ENCODE measurements at regions not wholly inside any gene's neighbourhood (a gene's known extent, or its start where the extent isn't known, plus 50 kb on each side); places are given as distances from the start of the nearest gene placed in this dataset.

- DNase-seq (ENCODE audit: low read depth): no peak
Measured at GRCh38 chr16:73813527-73813926, 483.1 kb upstream of the PSMD7 start.

GRCh38 chr16:73804456-73804855 lies 492.2 kb upstream of the PSMD7 start:
- no peak for DNase-seq (ENCODE audit: low read depth)

- no peak for DNase-seq (ENCODE audit: low read depth)
Measured at GRCh38 chr16:73798471-73798870, 498.1 kb upstream of the PSMD7 start.

GRCh38 chr16:73797115-73797514 lies 499.5 kb upstream of the PSMD7 start:
- DNase-seq (ENCODE audit: low read depth): no peak

DNA sequence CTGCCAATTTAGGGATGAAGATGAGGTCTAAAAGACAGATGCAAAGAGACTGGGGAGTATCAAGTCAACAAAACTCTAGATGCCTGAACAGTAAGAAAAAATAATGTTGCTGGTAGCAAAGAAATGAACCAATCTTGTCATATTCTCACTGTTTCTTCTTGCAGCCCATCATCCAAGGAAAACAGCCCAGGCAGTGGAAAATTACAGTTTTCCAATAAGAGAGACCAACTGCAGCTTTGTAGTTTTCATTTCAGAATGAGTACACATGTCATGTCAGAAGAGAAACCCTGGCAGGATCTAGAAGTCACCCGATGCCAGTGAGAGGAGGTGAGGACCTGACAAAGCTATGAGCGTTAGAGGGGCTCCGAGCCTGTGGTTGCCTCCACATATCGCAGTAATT lies 500.4 kb upstream of the PSMD7 start:
- DNase-seq (ENCODE audit: low read depth): no peak

DNA sequence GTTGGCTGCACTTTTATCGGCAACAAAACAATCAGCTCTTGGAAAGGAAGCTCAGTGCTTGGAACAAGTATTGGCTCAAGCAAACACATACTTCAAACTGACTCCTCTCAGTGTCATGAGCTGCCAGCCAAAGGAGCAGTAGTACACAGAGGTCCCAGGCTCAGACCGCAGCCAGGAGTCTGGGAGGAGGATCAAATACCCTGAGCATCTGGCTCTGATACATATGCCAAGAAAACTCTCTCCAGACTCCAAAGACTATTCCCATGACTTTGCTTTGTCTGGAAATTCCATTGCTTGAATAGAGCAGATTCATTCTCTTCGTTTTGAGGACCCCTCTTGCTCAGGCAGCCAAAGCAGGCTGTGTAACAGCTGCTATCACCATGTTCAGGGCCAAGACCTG lies 501.6 kb upstream of the PSMD7 start:
- no peak for DNase-seq (ENCODE audit: low read depth)

- no peak for DNase-seq (ENCODE audit: low read depth)
Measured at GRCh38 chr16:73793871-73794437, 502.7 kb upstream of the PSMD7 start.

DNA sequence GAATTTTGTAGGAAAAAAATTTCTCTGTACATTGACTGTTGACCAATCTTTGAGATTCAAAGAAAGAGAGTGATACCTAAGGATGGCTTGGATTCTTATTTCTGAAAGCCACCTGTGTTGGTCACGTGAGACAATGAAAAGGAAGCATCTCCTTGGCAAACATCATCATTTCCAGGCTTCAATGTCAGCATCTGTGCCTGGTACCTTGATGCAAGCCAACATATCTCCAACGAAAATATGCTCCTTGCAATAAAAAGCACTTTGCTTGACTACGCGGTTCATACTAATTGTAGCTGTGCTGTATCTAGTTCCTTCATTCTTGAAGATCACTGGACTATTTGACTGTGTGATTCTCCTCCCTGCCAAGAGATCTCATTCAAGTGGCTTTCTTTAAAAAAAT lies 503.4 kb upstream of the PSMD7 start:
- DNase-seq (ENCODE audit: low read depth): no peak

GRCh38 chr16:73792199-73793020 lies 504.2 kb upstream of the PSMD7 start:
- no peak for DNase-seq (ENCODE audit: low read depth)

DNA sequence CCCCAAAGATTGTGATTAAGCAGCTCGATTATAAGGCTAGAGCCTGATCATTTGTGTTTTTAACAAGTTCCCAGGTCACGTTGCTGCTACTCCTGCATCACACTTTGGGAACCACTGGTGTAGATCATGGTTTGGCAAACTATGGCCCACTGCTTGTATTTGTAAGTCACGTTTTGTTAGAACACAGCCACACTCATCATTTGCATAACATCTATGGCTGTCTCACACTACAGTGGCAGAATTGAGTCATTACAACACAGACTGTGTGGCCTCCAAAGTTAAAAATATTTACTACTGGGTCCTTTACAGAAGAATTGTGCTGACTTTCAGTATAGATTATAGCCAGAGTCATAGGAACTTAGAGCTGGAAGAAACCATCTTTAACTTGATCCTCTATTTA lies 515.3 kb upstream of the PSMD7 start:
- no peak for DNase-seq (ENCODE audit: low read depth)

GRCh38 chr16:73778887-73779286 lies 517.7 kb upstream of the PSMD7 start:
- DNase-seq (ENCODE audit: low read depth): no peak

DNA sequence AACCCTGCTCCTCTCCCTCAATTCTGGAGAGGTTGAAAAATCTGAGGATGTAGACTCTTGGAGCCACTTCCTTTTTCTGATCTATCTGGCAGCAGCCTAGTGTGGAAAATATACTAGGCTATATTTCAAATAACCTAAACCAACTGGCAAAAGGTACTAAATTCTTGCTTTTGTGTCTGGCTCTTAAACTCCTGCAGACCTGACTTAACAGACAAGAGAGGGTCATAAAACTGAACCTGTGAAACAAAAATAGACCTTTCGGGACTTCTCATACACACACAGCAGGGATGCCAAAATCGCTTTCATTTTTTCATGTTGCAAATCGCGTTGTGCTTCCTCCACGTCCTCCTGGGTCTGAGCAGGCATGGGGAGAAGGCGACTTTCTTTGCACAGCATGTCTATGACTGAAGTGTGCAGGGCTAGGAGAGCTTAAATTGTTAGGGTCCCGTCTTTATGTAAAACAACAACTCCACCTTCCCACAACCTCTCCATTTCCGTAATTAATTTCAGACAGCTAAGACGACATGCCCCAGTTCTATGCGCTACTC lies 520.7 kb upstream of the PSMD7 start:
- no peak for DNase-seq (ENCODE audit: low read depth)

- DNase-seq (ENCODE audit: low read depth): no peak
Measured at GRCh38 chr16:73771196-73772064, 525.2 kb upstream of the PSMD7 start.

DNA sequence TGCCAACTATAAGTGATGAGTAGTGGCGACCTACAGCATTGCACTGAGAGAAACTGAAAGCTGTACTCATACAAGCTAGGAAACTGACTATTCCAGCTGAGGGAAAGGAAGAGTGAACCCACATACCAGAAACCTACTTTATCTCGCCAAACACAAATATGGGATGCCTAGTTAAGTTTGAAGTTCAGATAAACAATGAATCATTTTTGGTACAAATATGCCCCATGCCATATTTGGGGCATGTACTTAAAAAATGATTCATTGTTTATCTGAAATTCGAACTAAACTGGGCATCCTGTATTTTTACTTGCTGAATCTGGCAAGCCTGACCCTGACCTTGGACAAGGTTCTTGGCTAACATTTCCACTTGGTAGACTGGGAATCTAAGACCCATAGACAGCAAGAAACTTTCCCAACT lies 527.8 kb upstream of the PSMD7 start:
- DNase-seq (ENCODE audit: low read depth): no peak

DNA sequence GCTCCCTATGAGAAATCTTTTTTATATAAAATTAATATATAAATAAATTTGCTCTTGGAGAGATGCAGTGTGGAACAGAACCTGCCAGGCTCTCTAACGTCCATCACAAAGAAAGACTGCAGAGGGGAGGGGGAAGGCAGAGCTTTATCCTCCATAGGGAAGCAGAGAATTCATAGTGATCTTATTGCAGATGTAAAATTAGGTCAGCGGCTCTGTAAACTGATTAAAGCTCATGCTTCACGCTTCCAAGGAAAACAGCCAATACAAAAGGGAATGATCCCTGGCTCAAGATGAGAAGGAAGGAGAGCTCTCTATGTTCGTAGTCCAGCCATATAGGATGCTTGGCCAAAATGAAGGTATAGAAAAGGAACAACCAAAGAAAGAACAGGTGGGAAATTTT lies 532.3 kb upstream of the PSMD7 start:
- DNase-seq (ENCODE audit: low read depth): no peak

DNA sequence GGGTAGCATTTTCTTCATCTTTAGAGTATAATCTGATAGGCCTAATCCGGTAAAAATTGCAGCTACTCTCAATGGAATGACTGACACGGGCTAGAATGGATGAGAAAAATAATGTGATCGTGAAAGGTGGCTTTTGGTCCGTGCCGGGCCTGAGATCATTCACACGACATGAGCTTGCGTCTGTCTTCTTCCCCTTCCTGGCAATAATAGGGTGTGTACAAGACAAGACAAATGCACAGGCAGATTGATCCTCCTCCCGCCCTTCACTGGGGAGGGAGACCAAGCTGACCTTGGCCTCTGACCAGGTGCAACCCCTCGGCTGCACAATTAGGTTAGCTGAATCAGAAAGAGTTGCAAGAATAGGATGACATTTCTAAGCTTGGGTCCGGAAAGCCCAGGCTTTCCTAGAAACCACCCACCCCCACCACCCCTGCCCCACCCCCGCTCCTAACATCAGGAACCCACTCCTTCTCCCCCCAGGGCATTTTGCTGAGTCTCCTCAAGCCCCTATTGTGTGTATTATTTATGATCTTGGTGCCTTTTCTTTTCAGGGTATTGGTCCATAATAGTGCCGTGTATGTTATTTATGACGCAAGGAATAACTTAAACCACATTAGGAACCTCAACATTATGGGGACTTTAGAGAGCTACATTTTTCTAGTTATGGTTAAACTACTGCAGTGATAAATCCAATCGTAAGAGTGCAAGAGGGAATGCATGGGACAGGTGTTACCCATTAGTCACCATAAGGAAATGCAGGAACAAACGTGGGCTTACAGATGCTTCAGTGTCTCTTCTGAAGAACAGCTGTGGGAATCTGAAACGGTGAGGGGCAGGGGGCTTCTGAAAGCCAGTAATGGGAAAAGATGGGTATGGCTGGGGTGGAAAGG lies 540.1 kb upstream of the PSMD7 start:
- no peak for DNase-seq (ENCODE audit: low read depth)

DNA sequence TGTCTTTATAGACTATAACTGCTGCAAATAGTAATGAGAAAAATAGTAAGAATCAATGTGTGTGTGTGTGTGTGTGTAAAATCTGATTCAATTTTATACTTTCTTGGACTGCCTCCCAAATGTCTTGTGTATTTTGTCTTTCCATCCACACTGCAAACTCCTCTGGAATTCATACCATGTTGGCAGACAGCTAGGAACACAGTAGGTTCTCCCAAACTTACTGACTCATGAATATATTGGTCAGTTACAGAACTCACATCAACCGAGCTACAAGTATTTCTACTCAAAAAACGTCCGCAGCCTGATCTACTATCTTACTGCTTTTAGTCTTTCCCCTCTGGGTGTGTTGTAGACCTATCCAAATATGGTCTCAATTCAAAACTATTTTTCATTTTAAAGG lies 542.7 kb upstream of the PSMD7 start:
- DNase-seq (ENCODE audit: low read depth): no peak

GRCh38 chr16:73750639-73751038 lies 546.0 kb upstream of the PSMD7 start:
- no peak for DNase-seq (ENCODE audit: low read depth)

- no peak for DNase-seq (ENCODE audit: low read depth)
Measured at GRCh38 chr16:73747328-73747727, 549.3 kb upstream of the PSMD7 start.

- no peak for DNase-seq (ENCODE audit: low read depth)
Measured at GRCh38 chr16:73746554-73746953, 550.1 kb upstream of the PSMD7 start.

- no peak for DNase-seq (ENCODE audit: low read depth)
Measured at GRCh38 chr16:73743665-73744496, 552.7 kb upstream of the PSMD7 start.

Measured in stimulated activated CD8-positive, alpha-beta memory T cell treated with anti-CD3 and anti-CD28 coated beads, Interleukin-15, amount 100 ng/mL, for 1 hour (primary cell).